SK-N-SH (cell line): ENCODE measurements at regions not wholly inside any gene's neighbourhood (a gene's known extent, or its start where the extent isn't known, plus 50 kb on each side); places are given as distances from the start of the nearest gene placed in this dataset.

Experiments
- CHD2 ChIP-seq: fragments of 150-350 bp; IDR thresholded peaks from 2 replicates; pipeline ENCODE4 v1.6.1; 2018; ENCODE audit warnings: low read length; ENCODE audit not compliant: partially characterized antibody
- ELF1 ChIP-seq: IDR thresholded peaks from 2 replicates; pipeline ENCODE4 v1.4.0; 2012
- EP300 ChIP-seq, 2 experiments: IDR thresholded peaks; 2 replicates each; pipeline versions ENCODE4 v1.4.0 to v1.6.1; 2012; ENCODE audit warnings: borderline replicate concordance in 1 of 2, low read depth in 1 of 2, low read length in 1 of 2
- EZH2phosphoT487 ChIP-seq: fragments of 200-600 bp; sonication (generic); IDR thresholded peaks from 2 replicates; pipeline ENCODE4 v1.6.1; 2017; ENCODE audit warnings: low read depth, mixed run types, mild to moderate bottlenecking, antibody characterized with exemption, moderate library complexity, borderline replicate concordance
- GABPA ChIP-seq: IDR thresholded peaks from 2 replicates; pipeline ENCODE4 v1.4.0; 2012; ENCODE audit warnings: low read depth, mild to moderate bottlenecking
- POLR2AphosphoS5 ChIP-seq: IDR thresholded peaks from 2 replicates; pipeline ENCODE4 v1.6.1; 2012; ENCODE audit warnings: low read depth, low read length
- RAD21 ChIP-seq: IDR thresholded peaks from 2 replicates; pipeline ENCODE4 v1.6.1; 2012; ENCODE audit warnings: mild to moderate bottlenecking, low read length
- SMC3 ChIP-seq: IDR thresholded peaks from 2 replicates; pipeline ENCODE4 v1.6.1; 2012; ENCODE audit warnings: low read depth, low read length, improper control_type of control experiment
- TAF1 ChIP-seq: IDR thresholded peaks from 2 replicates; pipeline ENCODE4 v1.6.1; 2012; ENCODE audit warnings: low read depth, mild to moderate bottlenecking, low read length, moderate library complexity, borderline replicate concordance
- YY1 ChIP-seq: IDR thresholded peaks from 2 replicates; pipeline ENCODE4 v1.4.0; 2012; ENCODE audit warnings: low read depth, mild to moderate bottlenecking
- TF ChIP-seq, protein P1 (sequence below): fragments of 200-600 bp; sonication (generic); IDR thresholded peaks from 2 replicates; pipeline ENCODE4 v1.6.1; 2017; ENCODE audit warnings: antibody characterized with exemption, mild to moderate bottlenecking, moderate library complexity
- TF ChIP-seq, protein P2 (sequence below): IDR thresholded peaks from 2 replicates; pipeline ENCODE4 v1.4.0; 2012; ENCODE audit warnings: low read depth, borderline replicate concordance
- TF ChIP-seq, protein P3 (sequence below): fragments of 150-350 bp; IDR thresholded peaks from 2 replicates; pipeline ENCODE4 v1.6.1; 2016; ENCODE audit warnings: mild to moderate bottlenecking, low read depth, low read length
- TF ChIP-seq, protein P4 (sequence below): IDR thresholded peaks from 2 replicates; pipeline ENCODE4 v1.4.0; 2012; ENCODE audit warnings: low read depth

DNA sequence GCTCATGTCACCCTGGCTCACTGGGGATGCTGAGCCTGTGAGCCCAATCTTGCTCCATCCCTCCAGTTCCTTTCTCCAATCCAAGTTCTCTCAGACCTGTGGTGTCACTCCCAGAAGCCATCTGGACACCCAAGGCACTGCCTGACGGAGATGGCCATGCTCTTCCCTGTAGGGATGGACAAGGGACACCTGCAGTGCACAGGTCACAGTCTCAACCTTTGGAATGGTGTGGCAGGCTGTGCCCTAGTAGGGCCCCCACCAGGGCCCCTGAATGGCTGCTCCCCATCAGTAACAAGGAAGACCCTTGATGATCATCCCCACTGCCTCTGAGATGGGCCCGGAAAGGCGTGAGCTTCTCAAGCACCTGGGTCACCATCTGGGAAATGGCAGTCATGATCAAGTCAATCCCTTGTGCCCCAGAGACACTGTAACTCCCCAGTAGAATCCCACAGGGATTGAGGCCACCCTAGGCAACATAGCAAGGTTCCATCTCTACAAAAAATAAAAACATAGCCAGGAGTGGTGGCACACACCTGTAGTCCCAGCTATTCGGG is 822.5 kb downstream of the KCNJ18 start:
- TF ChIP-seq, protein P1, sequence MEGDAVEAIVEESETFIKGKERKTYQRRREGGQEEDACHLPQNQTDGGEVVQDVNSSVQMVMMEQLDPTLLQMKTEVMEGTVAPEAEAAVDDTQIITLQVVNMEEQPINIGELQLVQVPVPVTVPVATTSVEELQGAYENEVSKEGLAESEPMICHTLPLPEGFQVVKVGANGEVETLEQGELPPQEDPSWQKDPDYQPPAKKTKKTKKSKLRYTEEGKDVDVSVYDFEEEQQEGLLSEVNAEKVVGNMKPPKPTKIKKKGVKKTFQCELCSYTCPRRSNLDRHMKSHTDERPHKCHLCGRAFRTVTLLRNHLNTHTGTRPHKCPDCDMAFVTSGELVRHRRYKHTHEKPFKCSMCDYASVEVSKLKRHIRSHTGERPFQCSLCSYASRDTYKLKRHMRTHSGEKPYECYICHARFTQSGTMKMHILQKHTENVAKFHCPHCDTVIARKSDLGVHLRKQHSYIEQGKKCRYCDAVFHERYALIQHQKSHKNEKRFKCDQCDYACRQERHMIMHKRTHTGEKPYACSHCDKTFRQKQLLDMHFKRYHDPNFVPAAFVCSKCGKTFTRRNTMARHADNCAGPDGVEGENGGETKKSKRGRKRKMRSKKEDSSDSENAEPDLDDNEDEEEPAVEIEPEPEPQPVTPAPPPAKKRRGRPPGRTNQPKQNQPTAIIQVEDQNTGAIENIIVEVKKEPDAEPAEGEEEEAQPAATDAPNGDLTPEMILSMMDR: no peak
- TF ChIP-seq EP300 (IDR thresholded peaks at IDR 0.05; ENCODE audit: borderline replicate concordance in 1 of 2, low read depth in 1 of 2, low read length in 1 of 2): no peak
- no peak for TF ChIP-seq EZH2phosphoT487
- TF ChIP-seq, protein P2, sequence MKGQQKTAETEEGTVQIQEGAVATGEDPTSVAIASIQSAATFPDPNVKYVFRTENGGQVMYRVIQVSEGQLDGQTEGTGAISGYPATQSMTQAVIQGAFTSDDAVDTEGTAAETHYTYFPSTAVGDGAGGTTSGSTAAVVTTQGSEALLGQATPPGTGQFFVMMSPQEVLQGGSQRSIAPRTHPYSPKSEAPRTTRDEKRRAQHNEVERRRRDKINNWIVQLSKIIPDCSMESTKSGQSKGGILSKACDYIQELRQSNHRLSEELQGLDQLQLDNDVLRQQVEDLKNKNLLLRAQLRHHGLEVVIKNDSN: no peak
- TF ChIP-seq RAD21: no peak
- TF ChIP-seq POLR2AphosphoS5: no peak
- TF ChIP-seq YY1: no peak
- TF ChIP-seq CHD2: no peak
- TF ChIP-seq ELF1: no peak
- TF ChIP-seq, protein P3, sequence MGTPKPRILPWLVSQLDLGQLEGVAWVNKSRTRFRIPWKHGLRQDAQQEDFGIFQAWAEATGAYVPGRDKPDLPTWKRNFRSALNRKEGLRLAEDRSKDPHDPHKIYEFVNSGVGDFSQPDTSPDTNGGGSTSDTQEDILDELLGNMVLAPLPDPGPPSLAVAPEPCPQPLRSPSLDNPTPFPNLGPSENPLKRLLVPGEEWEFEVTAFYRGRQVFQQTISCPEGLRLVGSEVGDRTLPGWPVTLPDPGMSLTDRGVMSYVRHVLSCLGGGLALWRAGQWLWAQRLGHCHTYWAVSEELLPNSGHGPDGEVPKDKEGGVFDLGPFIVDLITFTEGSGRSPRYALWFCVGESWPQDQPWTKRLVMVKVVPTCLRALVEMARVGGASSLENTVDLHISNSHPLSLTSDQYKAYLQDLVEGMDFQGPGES: no peak
- TF ChIP-seq, protein P4, sequence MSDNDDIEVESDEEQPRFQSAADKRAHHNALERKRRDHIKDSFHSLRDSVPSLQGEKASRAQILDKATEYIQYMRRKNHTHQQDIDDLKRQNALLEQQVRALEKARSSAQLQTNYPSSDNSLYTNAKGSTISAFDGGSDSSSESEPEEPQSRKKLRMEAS: no peak
- no peak for TF ChIP-seq GABPA
- no peak for TF ChIP-seq SMC3
- no peak for TF ChIP-seq TAF1
